HG03432 (cell line): ENCODE measurements at regions not wholly inside any gene's neighbourhood (a gene's known extent, or its start where the extent isn't known, plus 50 kb on each side); places are given as distances from the start of the nearest gene placed in this dataset.
A peak's percentile ranks its signal among the peaks of the same experiment; 100 is the strongest.

Experiments
- ATAC-seq: cut with Tn5 transposase; IDR thresholded peaks from one replicate; pipeline ENCODE4 v1.9.1; 2021; ENCODE audit warnings: mild to moderate bottlenecking, moderate library complexity; ENCODE audit not compliant: unreplicated experiment

GRCh38 chr20:12020846-12021245, 103.2 kb downstream of the BTBD3 start:
- ATAC-seq, result no peak

DNA sequence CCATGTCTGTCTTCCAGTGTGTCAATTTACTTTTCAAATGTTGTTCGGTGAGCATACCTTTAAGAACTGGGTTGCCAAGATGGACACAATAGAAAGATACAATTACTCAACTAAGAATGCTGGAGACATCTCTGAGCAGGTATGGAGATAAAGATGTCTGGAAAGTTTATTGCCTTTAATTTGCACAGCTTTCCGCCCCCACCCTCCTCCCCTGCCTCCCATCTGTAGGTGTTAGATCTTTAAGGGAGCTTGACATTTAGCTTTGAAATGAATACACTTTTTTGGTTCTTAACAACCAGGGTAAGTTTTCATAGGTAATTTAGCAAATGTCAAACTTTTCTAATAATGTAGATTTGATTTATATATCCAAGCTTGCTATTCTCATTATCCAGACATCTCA, 104.4 kb downstream of the BTBD3 start:
- ATAC-seq, result no peak

DNA sequence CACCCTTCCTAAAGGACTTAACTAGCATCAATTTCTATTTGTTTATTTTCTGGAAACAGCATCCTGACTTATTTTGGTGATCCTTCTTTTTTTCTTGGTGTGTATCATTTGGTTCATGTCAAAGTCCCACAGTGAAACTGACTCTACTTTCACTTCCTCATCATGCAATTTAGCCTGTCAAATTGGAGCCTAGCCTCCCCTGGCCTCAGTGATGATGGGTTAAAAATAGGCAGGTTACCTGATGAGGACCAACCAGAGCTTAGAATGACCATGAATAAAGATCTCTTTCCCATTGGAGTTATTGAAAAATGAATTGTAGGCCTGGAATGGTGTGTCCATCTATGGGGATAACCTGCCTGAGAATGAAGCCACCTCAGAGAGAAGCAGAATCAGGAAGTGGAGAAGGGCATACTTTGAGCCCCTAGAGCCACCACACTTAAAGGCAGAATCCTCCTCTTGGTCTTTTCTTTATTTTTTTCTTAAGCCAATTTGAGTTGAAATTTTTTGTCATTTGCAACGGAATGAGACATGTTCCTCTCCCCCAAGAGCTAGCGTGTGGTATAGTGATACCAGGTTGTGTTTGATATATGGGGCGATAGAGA, 105.6 kb downstream of the BTBD3 start:
- peak; percentile 92 for ATAC-seq

DNA sequence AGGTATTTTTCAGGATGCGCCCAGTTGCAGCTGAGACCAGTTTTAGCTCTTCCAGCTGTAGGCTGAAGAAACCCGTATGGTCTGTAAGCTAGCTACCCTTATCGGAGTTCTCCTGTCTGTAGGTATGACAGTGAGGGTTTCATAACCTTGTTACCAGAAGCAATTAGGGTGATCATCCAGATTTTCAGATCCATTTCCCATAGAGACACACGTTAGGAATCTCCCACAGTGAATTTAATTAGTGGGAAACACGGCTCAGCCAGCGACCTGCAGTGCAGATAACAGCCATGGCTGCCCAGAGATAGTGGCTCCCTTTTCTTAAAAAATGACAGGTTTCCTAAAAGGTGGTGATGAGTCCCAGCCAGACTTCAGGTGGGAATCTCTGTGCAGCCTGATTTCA, 111.1 kb downstream of the BTBD3 start:
- ATAC-seq, result no peak

GRCh38 chr20:12030470-12030869, 112.8 kb downstream of the BTBD3 start:
- ATAC-seq, result no peak

DNA sequence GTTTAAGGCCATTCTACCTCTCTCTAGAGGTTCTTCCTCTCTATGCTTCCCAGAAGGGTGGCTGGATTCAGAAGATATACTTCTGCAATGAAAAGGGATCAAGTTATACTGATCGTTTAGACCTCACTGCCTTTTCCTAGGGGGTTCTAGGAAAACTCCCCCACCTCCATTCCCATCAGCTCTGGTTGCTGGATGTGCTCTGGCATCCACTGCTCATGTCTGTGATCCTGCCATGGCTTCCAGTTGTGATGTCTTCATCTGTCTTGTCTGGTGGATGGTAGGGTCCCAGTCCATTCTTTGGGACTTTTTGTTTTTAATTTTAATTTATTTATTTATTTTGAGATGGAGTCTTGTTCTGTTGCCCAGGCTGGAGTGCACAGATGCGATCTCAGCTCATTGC, 118.4 kb downstream of the BTBD3 start:
- ATAC-seq, result no peak

DNA sequence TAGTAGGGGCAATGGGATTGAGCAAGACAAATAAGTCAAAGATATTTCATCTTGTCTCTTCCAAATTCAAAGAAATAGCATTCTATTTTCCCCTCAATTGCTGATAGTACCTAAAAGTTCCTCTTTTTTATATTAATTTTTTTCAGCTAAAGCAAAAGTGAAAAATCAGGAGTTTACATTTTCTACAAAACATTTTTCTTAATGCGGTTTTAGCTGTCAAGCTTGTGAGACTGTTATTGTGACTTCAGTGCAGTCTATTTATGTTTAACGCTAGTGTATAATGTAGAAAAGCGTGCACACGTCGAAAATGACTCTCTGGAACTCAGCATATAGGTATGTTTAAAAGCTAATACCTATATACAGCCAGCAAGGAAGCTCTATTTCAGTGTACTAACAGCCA, 119.8 kb downstream of the BTBD3 start:
- no peak for ATAC-seq

- no peak for ATAC-seq
Measured at GRCh38 chr20:12040261-12040660, 122.6 kb downstream of the BTBD3 start.

- ATAC-seq, result no peak
Measured at GRCh38 chr20:12044969-12045368, 127.3 kb downstream of the BTBD3 start.

DNA sequence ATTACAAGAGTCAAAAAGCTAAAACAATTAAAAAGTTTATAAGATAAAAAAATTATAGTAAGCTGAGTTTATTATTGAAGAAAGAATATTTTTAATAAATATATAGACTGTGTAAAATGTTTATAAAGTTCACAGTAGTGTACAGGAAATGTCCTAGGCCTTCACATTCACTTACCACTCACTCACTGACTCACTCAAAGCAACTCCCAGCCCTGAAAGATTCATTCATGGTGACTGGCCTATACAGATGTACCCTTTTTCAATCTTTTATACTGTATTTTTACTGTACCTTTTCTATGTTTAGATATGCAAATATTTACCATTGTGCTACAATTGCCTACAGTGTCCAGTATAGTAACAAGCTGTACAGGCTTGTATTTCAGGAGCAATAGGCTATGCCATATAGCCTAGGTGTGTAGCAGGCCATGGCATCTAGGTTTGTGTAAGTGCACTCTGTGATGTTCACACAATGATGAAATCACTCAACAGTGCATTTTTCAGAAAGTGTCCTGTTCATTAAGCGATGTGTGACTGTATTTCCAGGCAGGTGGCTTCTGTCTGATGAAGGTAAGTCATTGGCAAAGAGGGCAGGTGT, 130.2 kb downstream of the BTBD3 start:
- ATAC-seq, result no peak

- no peak for ATAC-seq
Measured at GRCh38 chr20:12049125-12049524, 131.4 kb downstream of the BTBD3 start.

DNA sequence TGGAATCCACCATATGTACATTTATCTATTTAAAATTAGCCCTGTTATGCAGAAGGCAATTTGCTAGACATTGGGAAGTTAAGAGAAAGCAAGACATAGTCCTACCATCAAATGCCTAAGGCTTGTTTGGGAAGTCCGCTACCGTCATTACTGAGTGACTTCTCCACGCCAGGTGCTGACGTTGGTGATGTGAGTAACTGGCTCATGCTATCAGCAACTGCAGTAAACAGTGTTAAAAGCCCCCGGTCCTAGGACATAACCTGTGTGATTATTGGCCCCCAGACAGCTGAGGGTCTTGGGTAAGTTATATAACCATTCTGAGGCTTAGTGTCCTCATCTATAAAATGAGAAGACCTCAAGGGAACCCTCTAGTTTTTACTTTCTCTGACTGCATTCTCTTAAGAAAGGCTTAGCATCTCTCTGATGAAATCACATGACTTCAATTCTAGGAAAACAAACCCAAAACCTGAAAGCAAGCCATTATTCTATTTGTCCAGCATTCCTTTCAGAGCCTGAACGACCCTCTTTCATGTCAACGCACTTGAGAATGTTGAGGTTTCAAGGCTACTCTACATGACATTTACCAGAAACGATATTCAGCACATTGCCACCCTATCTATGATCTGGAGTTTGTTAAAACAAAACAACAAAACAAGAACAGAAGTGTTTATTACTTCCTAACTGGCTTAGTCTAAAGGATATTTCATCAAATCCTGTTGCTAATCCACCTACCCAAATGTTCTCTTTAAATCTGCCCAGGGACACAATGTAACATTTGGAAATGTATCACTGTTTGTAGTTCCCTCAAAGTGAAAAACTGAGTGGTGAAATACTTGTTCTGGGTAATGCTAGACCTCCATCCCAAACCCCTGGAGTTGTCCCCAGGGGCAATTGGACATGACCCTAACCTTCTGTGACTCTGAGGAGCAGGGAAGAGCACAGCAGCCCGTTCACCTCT, 133.8 kb downstream of the BTBD3 start:
- ATAC-seq, result no peak

DNA sequence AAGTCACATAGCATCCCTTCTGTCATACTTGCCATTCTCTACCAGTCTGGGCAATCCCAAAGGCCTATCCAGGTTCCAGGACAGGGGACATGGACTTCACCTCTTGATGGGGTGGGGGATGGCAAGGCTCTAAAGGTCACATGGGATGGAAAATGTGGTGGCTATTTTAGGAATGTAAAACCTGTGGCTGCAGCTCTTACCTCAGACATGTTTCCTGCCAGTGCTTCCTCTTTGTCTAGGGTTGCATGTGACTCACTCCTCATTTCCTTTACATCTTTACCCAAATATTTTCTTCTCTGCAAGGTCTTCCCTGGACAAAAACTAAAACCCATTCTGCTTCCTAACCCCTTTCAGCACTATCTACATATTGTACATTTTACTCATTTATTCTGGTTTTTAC, 135.7 kb downstream of the BTBD3 start:
- ATAC-seq, result no peak

DNA sequence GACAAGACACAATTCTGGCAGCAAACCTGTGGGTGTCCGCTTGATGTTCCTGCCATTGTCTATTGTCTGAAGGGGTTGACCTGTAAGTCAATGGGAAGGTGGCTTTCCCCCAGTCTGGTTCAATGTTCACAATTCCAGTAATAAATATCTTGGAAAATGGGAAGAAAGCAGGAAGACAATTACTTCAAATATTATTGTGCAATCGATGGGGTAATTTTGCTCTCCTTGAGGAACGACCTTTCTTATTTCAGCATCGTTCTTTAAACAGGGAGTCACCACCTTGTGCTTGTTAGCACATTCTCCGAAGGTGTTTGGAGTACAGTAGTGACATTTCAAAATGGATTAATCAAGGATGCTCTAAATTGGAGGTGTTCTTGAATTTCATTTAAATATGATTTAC, 136.9 kb downstream of the BTBD3 start:
- no peak for ATAC-seq

DNA sequence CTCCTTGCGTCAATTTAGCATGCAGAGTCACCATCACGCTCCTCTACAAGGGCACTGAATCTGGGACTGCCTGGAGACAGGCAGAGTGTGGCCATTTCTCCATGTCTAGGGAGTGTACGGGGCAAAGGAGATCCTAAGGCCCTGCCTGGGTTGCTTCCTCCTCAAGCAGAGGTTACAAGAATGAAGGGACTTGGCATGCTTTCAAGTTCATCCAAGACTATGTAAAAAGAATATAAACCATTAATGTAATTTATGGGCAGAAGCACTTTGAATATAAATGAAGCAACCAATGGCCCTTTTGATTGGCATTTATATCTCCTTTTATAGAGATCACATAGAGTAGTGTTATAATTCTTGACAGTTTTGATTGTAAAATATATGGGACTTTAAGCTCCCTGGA, 137.5 kb downstream of the BTBD3 start:
- ATAC-seq, result no peak

- ATAC-seq, result no peak
Measured at GRCh38 chr20:12056839-12057238, 139.1 kb downstream of the BTBD3 start.

- ATAC-seq, result no peak
Measured at GRCh38 chr20:12057778-12058177, 140.1 kb downstream of the BTBD3 start.

- no peak for ATAC-seq
Measured at GRCh38 chr20:12058216-12058615, 140.5 kb downstream of the BTBD3 start.

DNA sequence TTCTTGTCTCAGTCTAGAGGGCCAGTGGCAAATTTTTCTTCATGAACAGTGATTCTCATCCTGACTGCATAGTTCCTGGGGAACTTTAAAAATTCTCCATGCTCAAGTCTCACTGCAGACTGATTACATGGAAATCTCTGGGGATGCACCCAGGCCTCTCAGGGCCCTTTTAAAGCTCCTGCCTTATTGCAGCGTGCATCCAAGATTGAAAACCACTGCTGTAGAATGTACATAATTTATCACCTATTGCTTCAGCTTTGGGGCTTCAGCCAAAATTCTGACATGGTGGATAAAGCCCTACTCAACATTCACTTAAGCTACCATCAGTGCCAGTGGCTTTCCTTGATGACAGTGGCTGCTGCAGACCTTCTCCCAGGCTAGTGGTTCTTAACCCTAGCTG, 143.8 kb downstream of the BTBD3 start:
- no peak for ATAC-seq

DNA sequence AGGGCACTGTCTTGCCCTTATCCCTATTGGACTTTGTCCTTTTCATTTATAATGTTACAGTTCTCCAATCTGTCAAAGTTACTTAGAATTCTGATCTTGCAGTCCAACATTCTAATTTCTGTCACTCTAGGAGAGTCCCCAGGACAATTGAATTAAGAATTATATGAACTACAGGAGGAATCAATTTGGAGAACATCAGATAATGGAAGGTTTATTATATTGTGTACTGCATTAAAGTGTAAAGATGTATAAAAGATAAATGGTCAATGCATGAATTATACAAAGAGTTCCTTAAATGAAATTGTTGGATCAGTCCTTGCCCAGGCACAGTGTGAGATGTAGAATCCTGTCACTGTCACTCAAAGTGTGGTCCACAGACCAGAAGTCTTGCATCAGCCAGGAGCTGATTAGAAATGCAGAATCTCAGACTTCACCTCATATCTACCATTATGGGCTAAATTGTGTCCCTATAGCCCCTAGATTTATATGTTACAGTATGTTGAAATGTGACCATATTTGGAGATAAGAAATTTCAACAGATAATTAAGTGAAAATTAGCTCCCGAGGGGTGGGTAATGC, 145.5 kb downstream of the BTBD3 start:
- no peak for ATAC-seq

DNA sequence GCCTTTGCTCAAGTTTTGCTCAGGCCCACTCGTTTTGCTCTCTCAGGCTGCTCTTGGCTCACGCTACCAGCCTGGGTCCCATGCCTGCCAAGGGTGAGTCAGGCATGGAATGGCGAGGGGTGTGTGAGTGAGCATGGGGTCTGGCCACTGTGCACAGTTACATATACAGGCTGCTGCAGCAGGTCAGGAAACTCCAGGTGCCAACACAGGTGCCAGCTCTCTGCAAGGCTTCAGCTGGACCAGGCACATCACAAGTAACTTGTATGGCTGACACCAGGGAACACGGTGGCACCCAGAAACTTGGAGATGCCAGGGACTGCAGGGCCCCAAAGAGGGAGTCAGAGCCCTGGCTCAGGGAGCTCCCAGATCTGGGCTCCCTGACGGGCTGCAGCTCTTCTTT, 146.8 kb downstream of the BTBD3 start:
- ATAC-seq, result no peak

DNA sequence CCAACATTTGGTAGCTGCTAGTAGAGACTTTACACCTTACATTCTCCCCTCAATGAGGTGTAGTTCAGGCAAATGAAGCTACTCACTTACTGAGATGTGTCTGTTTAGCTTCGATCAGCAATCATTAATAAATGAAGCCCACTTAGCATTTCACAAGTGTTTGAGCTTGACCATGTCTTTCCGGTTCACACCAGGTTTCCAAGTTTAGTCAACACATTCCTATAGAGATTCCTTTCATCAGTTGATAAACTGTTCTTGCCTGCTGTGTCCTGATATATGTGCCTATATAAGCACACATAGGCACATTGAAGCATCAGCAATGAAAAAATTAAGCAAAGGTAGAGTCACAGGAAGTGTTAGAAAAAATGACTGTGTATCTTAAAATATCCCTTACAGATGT, 150.0 kb downstream of the BTBD3 start:
- ATAC-seq, result no peak
